ENCODE measurements at regions not wholly inside any gene's neighbourhood (a gene's known extent, or its start where the extent isn't known, plus 50 kb on each side); places are given as distances from the start of the nearest gene placed in this dataset.

- no peaks in the 10 kb centered on the region for H3F3A ChIP-seq (ENCODE audit: insufficient read depth)
These were observed 287.5 kb upstream of the CRIM1 start for GRCh38 chr2:36068086-36068485.

GRCh38 chr2:36060133-36060532 lies 295.4 kb upstream of the CRIM1 start:
- H3K9me2 ChIP-seq (replicated peaks; ENCODE audit: insufficient read depth, low read length): no peaks in the 10 kb centered on the region
- H3K9ac ChIP-seq (ENCODE audit: low read length): no peak overlapping the region
- H3K79me2 ChIP-seq (ENCODE audit: insufficient read depth, low read length): no peaks in the 10 kb centered on the region
- TF ChIP-seq EZH2phosphoT487 (conservative IDR thresholded peaks at IDR 0.05; ENCODE audit: low read length) (no peak), CTCF (IDR thresholded peaks at IDR 0.05; ENCODE audit: insufficient read depth, low read length, poor library complexity, severe bottlenecking) (no peak)
- no peaks in the 10 kb centered on the region for H3F3A ChIP-seq (ENCODE audit: insufficient read depth)
- H3K27ac ChIP-seq (ENCODE audit: low read depth, low read length): no peak overlapping the region
- no peaks in the 10 kb centered on the region for H4K20me1 ChIP-seq (ENCODE audit: low read depth, low read length)
- H2AFZ ChIP-seq (ENCODE audit: low read depth, low read length, severe bottlenecking): no peak overlapping the region
- H3K36me3 ChIP-seq (ENCODE audit: low read length): no peaks in the 10 kb centered on the region
- H3K4me3 ChIP-seq (ENCODE audit: insufficient read depth, low read length, poor library complexity, severe bottlenecking): no peak overlapping the region
- H3K27me3 ChIP-seq (ENCODE audit: low read length): no peaks in the 10 kb centered on the region
- peak overlapping the region; percentile 14 for H3K4me2 ChIP-seq (ENCODE audit: low read depth, low read length, poor library complexity, severe bottlenecking)
- H3K9me3 ChIP-seq (ENCODE audit: insufficient read depth, low read length): no peaks in the 10 kb centered on the region

More at GRCh38 chr2:36068086-36068485, 287.5 kb upstream of the CRIM1 start:
- H3K9ac ChIP-seq (ENCODE audit: low read length): no peak overlapping the region
- H3K4me3 ChIP-seq (ENCODE audit: insufficient read depth, low read length, poor library complexity, severe bottlenecking): no peak overlapping the region
- no peak overlapping the region for H2AFZ ChIP-seq (ENCODE audit: low read depth, low read length, severe bottlenecking)
- H3K79me2 ChIP-seq (ENCODE audit: insufficient read depth, low read length): no peaks in the 10 kb centered on the region
- no peaks in the 10 kb centered on the region for H4K20me1 ChIP-seq (ENCODE audit: low read depth, low read length)
- no peaks in the 10 kb centered on the region for H3K9me2 ChIP-seq (replicated peaks; ENCODE audit: insufficient read depth, low read length)
- H3K36me3 ChIP-seq (ENCODE audit: low read length): no peaks in the 10 kb centered on the region
- no peak overlapping the region for H3K4me2 ChIP-seq (ENCODE audit: low read depth, low read length, poor library complexity, severe bottlenecking)
- no peak for TF ChIP-seq EZH2phosphoT487 (conservative IDR thresholded peaks at IDR 0.05; ENCODE audit: low read length)
- TF ChIP-seq CTCF (IDR thresholded peaks at IDR 0.05; ENCODE audit: insufficient read depth, low read length, poor library complexity, severe bottlenecking): no peak
- no peaks in the 10 kb centered on the region for H3K27me3 ChIP-seq (ENCODE audit: low read length)
- no peaks in the 10 kb centered on the region for H3K9me3 ChIP-seq (ENCODE audit: insufficient read depth, low read length)
- H3K27ac ChIP-seq (ENCODE audit: low read depth, low read length): no peak overlapping the region

- Histone ChIP-seq H3F3A (ENCODE audit: insufficient read depth) (no peaks in the 10 kb centered on the region), H3K4me2 (ENCODE audit: low read depth, low read length, poor library complexity, severe bottlenecking) (peak overlapping the region; percentile 14), H3K27ac (ENCODE audit: low read depth, low read length) (no peak overlapping the region), H3K9me3 (ENCODE audit: insufficient read depth, low read length) (no peaks in the 10 kb centered on the region), H3K27me3 (ENCODE audit: low read length) (no peaks in the 10 kb centered on the region), H2AFZ (ENCODE audit: low read depth, low read length, severe bottlenecking) (no peak overlapping the region), H3K4me3 (ENCODE audit: insufficient read depth, low read length, poor library complexity, severe bottlenecking) (no peak overlapping the region), H3K36me3 (ENCODE audit: low read length) (no peaks in the 10 kb centered on the region), H4K20me1 (ENCODE audit: low read depth, low read length) (no peaks in the 10 kb centered on the region), H3K79me2 (ENCODE audit: insufficient read depth, low read length) (no peaks in the 10 kb centered on the region), H3K9me2 (replicated peaks; ENCODE audit: insufficient read depth, low read length) (no peaks in the 10 kb centered on the region), H3K9ac (ENCODE audit: low read length) (no peak overlapping the region)
- TF ChIP-seq EZH2phosphoT487 (conservative IDR thresholded peaks at IDR 0.05; ENCODE audit: low read length): no peak
- TF ChIP-seq CTCF (IDR thresholded peaks at IDR 0.05; ENCODE audit: insufficient read depth, low read length, poor library complexity, severe bottlenecking): no peak
These were observed 295.9 kb upstream of the CRIM1 start for GRCh38 chr2:36059691-36060090.

Data from SU-DHL-6 (cell line).